H9 (cell line): ENCODE measurements at regions not wholly inside any gene's neighbourhood (a gene's known extent, or its start where the extent isn't known, plus 50 kb on each side); places are given as distances from the start of the nearest gene placed in this dataset.

Source experiments
- DNase-seq: peaks from one replicate; pipeline ENCODE4 v3.0.0-alpha.2; 2017
- H2AFZ ChIP-seq: one replicate; pipeline ENCODE4 v1.6.1; 2013; ENCODE audit warnings: mild to moderate bottlenecking, low read length, control low read depth, moderate library complexity
- H2AK5ac ChIP-seq: 2 replicates; pipeline ENCODE4 v1.6.1; 2013; ENCODE audit warnings: low read length, control low read depth, mixed read lengths; ENCODE audit not compliant: insufficient read length
- H2BK120ac ChIP-seq: one replicate; pipeline ENCODE4 v1.6.1; 2013; ENCODE audit warnings: low read depth, mild to moderate bottlenecking, low read length, control low read depth, inconsistent platforms; ENCODE audit not compliant: poor library complexity, severe bottlenecking
- H2BK12ac ChIP-seq: 2 replicates; pipeline ENCODE4 v1.6.1; 2013; ENCODE audit warnings: low read length, control low read depth, mixed read lengths, low read depth; ENCODE audit not compliant: insufficient read length
- H2BK15ac ChIP-seq: 2 replicates; pipeline ENCODE4 v1.6.1; 2013; ENCODE audit warnings: low read depth, low read length, control low read depth
- H2BK20ac ChIP-seq: one replicate; pipeline ENCODE4 v1.6.1; 2013; ENCODE audit warnings: low read depth, mild to moderate bottlenecking, low read length, control low read depth, inconsistent platforms; ENCODE audit not compliant: poor library complexity, severe bottlenecking
- H2BK5ac ChIP-seq: 2 replicates; pipeline ENCODE4 v1.6.1; 2013; ENCODE audit warnings: low read length, control low read depth, mixed read lengths; ENCODE audit not compliant: insufficient read length
- H3K14ac ChIP-seq: 2 replicates; pipeline ENCODE4 v1.6.1; 2013; ENCODE audit warnings: low read length, control low read depth; ENCODE audit not compliant: insufficient read depth
- H3K18ac ChIP-seq: 2 replicates; pipeline ENCODE4 v1.6.1; 2013; ENCODE audit warnings: low read depth, mild to moderate bottlenecking, mixed read lengths, low read length, control low read depth; ENCODE audit not compliant: insufficient read length
- H3K23ac ChIP-seq: 2 replicates; pipeline ENCODE4 v1.6.1; 2013; ENCODE audit warnings: low read length, control low read depth, mixed read lengths, low read depth; ENCODE audit not compliant: insufficient read length
- H3K23me2 ChIP-seq: 2 replicates; pipeline ENCODE4 v1.6.1; 2013; ENCODE audit warnings: low read depth, mild to moderate bottlenecking, mixed read lengths, low read length, control low read depth; ENCODE audit not compliant: insufficient read length, poor library complexity, severe bottlenecking
- H3K27ac ChIP-seq: 2 replicates; pipeline ENCODE4 v1.5.1; 2013; ENCODE audit warnings: low read length, control low read depth, mixed read lengths, low read depth; ENCODE audit not compliant: insufficient read length
- H3K27me3 ChIP-seq: 2 replicates; pipeline ENCODE4 v1.6.1; 2013; ENCODE audit warnings: low read length, control low read depth, inconsistent platforms; ENCODE audit not compliant: insufficient read depth
- H3K4ac ChIP-seq: 2 replicates; pipeline ENCODE4 v1.6.1; 2013; ENCODE audit warnings: low read depth, mild to moderate bottlenecking, control low read depth, inconsistent platforms, low read length, moderate library complexity
- H3K4me1 ChIP-seq: 2 replicates; pipeline ENCODE4 v1.6.1; 2013; ENCODE audit warnings: low read length, control low read depth, inconsistent platforms; ENCODE audit not compliant: insufficient read depth
- H3K4me2 ChIP-seq: 2 replicates; pipeline ENCODE4 v1.6.1; 2013; ENCODE audit warnings: low read length, control low read depth, mixed read lengths; ENCODE audit not compliant: insufficient read length, insufficient read depth
- H3K56ac ChIP-seq: 2 replicates; pipeline ENCODE4 v1.6.1; 2013; ENCODE audit warnings: low read depth, mild to moderate bottlenecking, mixed read lengths, low read length, control low read depth; ENCODE audit not compliant: insufficient read length
- H3K79me1 ChIP-seq: 2 replicates; pipeline ENCODE4 v1.6.1; 2013; ENCODE audit warnings: low read depth, mild to moderate bottlenecking, moderate library complexity, low read length, control low read depth, inconsistent platforms; ENCODE audit not compliant: insufficient read depth, poor library complexity, severe bottlenecking
- H3K79me2 ChIP-seq: 2 replicates; pipeline ENCODE4 v1.6.1; 2013; ENCODE audit warnings: low read length, control low read depth, inconsistent platforms; ENCODE audit not compliant: insufficient read depth
- H3K9ac ChIP-seq: 2 replicates; pipeline ENCODE4 v1.6.1; 2013; ENCODE audit warnings: low read length, control low read depth, mixed read lengths; ENCODE audit not compliant: insufficient read length; ENCODE audit errors: extremely low read depth
- H3K9me3 ChIP-seq: one replicate; pipeline ENCODE4 v1.6.1; 2013; ENCODE audit warnings: low read depth, low read length, inconsistent platforms; ENCODE audit not compliant: control insufficient read depth
- H3T11ph ChIP-seq: one replicate; pipeline ENCODE4 v1.6.1; 2013; ENCODE audit warnings: mild to moderate bottlenecking, low read length, control low read depth, inconsistent platforms
- H4K20me1 ChIP-seq: one replicate; pipeline ENCODE4 v1.6.1; 2013; ENCODE audit not compliant: control insufficient read depth, insufficient read length, insufficient read depth
- H4K5ac ChIP-seq: 2 replicates; pipeline ENCODE4 v1.6.1; 2013; ENCODE audit warnings: low read depth, mild to moderate bottlenecking, mixed read lengths, low read length, control low read depth; ENCODE audit not compliant: insufficient read length
- H4K8ac ChIP-seq: replicated peaks from 2 replicates; pipeline ENCODE4 v1.6.1; 2013; ENCODE audit warnings: low read length, control low read depth, mixed read lengths, low read depth; ENCODE audit not compliant: insufficient read length
- H4K91ac ChIP-seq: 2 replicates; pipeline ENCODE4 v1.6.1; 2013; ENCODE audit warnings: low read depth, mild to moderate bottlenecking, moderate library complexity, mixed read lengths, low read length, control low read depth; ENCODE audit not compliant: insufficient read length
- H3K27ac Mint-ChIP-seq, 3 experiments: 2 replicates in 2 of 3; 3 replicates in 1 of 3; pipeline ENCODE4 v1.8.0; 2020 to 2021; ENCODE audit warnings: mixed read lengths in 3 of 3, mild to moderate bottlenecking in 1 of 3, moderate library complexity in 1 of 3
- H3K27me3 Mint-ChIP-seq: 2 replicates; pipeline ENCODE4 v1.8.0; 2021; ENCODE audit warnings: low read depth, mild to moderate bottlenecking, moderate library complexity, mixed read lengths
- H3K36me3 Mint-ChIP-seq, 3 experiments: 2 replicates in 2 of 3; 3 replicates in 1 of 3; pipeline ENCODE4 v1.8.0; 2020 to 2021; ENCODE audit warnings: low read depth in 3 of 3, mixed read lengths in 3 of 3; ENCODE audit not compliant: insufficient read depth in 1 of 3
- H3K4me1 Mint-ChIP-seq, 2 experiments: 2 replicates each; pipeline ENCODE4 v1.8.0; 2020; ENCODE audit warnings: mixed read lengths in 2 of 2
- H3K4me3 Mint-ChIP-seq, 2 experiments: 2 replicates in 1 of 2; 3 replicates in 1 of 2; pipeline ENCODE4 v1.8.0; 2020 to 2021; ENCODE audit warnings: mild to moderate bottlenecking in 2 of 2, mixed read lengths in 2 of 2, moderate library complexity in 1 of 2
- H3K9me3 Mint-ChIP-seq, 2 experiments: 2 replicates in 1 of 2; 3 replicates in 1 of 2; pipeline ENCODE4 v1.8.0; 2020; ENCODE audit warnings: mild to moderate bottlenecking in 2 of 2, mixed read lengths in 2 of 2, moderate library complexity in 1 of 2
- CTCF ChIP-seq: fragments of 200-600 bp; sonication (generic); conservative IDR thresholded peaks from 3 replicates; pipeline ENCODE4 v1.8.0; 2021; ENCODE audit warnings: antibody characterized with exemption, mild to moderate bottlenecking
- WGBS: extraction: QIAGEN DNeasy Blood & Tissue Kit; methylation state at CpG from one replicate; pipeline ENCODE4 v1.1.7; 2013; ENCODE audit warnings: missing lambda C conversion rate, low lambda C conversion rate, mixed read lengths; ENCODE audit not compliant: insufficient read length; ENCODE audit errors: extremely low coverage; 5-methylcytosine and 5-hydroxymethylcytosine counted together

GRCh38 chr14:95464103-95464502 is 52.3 kb downstream of the SYNE3 start:
- H3K4ac ChIP-seq: no peak overlapping the region
- no peak overlapping the region for H2BK12ac ChIP-seq
- no peak overlapping the region for H2BK120ac ChIP-seq
- Mint-ChIP-seq H3K9me3 (no peaks in the 10 kb centered on the region), H3K27ac (no peak overlapping the region), H3K4me3 (no peak overlapping the region), H3K4me1 (peaks cover 20 to 25% of the 10 kb centered on the region in 2 experiments), H3K27me3 (peaks cover 28% of the 10 kb centered on the region), H3K36me3 (no peaks in the 10 kb centered on the region)
- H2BK15ac ChIP-seq: no peak overlapping the region
- no peak overlapping the region for H3K4me2 ChIP-seq
- no peak overlapping the region for H2BK20ac ChIP-seq
- no peak overlapping the region for H4K91ac ChIP-seq
- no peak overlapping the region for H3K23ac ChIP-seq
- no peaks in the 10 kb centered on the region; the same call in 1 of the 2 replicates for H3K4me1 ChIP-seq
- no peak overlapping the region for H3K27ac ChIP-seq
- no peaks in the 10 kb centered on the region for H4K20me1 ChIP-seq
- WGBS: no CpG with 5 or more reads among the region's 6 CpGs
- no peak overlapping the region for H3K56ac ChIP-seq
- H2AFZ ChIP-seq: no peak overlapping the region
- no peaks in the 10 kb centered on the region for H3K79me1 ChIP-seq
- no peak for DNase-seq
- no peak overlapping the region for H2BK5ac ChIP-seq
- no peak overlapping the region for H4K8ac ChIP-seq
- no peak overlapping the region for H3K18ac ChIP-seq
- no peak overlapping the region for H3T11ph ChIP-seq
- no peak overlapping the region for H2AK5ac ChIP-seq
- H4K5ac ChIP-seq: no peak overlapping the region
- H3K27me3 ChIP-seq: no peaks in the 10 kb centered on the region; the same call in 1 of the 2 replicates
- no peak overlapping the region for H3K14ac ChIP-seq
- no peaks in the 10 kb centered on the region for H3K9me3 ChIP-seq
- no peak overlapping the region for H3K9ac ChIP-seq
- no peaks in the 10 kb centered on the region for H3K23me2 ChIP-seq
- H3K79me2 ChIP-seq: no peaks in the 10 kb centered on the region
- no peak for TF ChIP-seq CTCF
